ENCODE measurements at regions not wholly inside any gene's neighbourhood (a gene's known extent, or its start where the extent isn't known, plus 50 kb on each side); places are given as distances from the start of the nearest gene placed in this dataset.

- TF ChIP-seq CTCF (IDR thresholded peaks at IDR 0.05; ENCODE audit: low read depth, low read length) (no peak), POLR2A (IDR thresholded peaks at IDR 0.05; ENCODE audit: extremely low read depth, insufficient read length) (no peak), MYC (IDR thresholded peaks at IDR 0.05; ENCODE audit: low read depth, low read length) (no peak), MAX (IDR thresholded peaks at IDR 0.05; ENCODE audit: low read depth, low read length) (no peak)
Observed at GRCh38 chr11:129544691-129545090, 169.0 kb downstream of the BARX2 start.

Data from NB4 (cell line).